ENCODE measurements at regions not wholly inside any gene's neighbourhood (a gene's known extent, or its start where the extent isn't known, plus 50 kb on each side); places are given as distances from the start of the nearest gene placed in this dataset.
A peak's percentile ranks its signal among the peaks of the same experiment; 100 is the strongest.
"Not testable (repeated sequence)": the region's sequence is repeated elsewhere in the genome, so short reads cannot be mapped to it uniquely, and the experiment has no call there.

GRCh38 chr6:170038708-170039107, 252.2 kb downstream of the DLL1 start:
- Histone ChIP-seq H3K27ac (no peak overlapping the region), H3K4me1 (no peaks in the 10 kb centered on the region), H3K4me3 (no peak overlapping the region), H3K27me3 (no peaks in the 10 kb centered on the region), H3K36me3 (no peaks in the 10 kb centered on the region), H3K9me3 (no peaks in the 10 kb centered on the region)
- ATAC-seq (no peak), DNase-seq (no peak)
- intact Hi-C loops (cut with DNase I) = no loop called here
- TF ChIP-seq, protein P1, sequence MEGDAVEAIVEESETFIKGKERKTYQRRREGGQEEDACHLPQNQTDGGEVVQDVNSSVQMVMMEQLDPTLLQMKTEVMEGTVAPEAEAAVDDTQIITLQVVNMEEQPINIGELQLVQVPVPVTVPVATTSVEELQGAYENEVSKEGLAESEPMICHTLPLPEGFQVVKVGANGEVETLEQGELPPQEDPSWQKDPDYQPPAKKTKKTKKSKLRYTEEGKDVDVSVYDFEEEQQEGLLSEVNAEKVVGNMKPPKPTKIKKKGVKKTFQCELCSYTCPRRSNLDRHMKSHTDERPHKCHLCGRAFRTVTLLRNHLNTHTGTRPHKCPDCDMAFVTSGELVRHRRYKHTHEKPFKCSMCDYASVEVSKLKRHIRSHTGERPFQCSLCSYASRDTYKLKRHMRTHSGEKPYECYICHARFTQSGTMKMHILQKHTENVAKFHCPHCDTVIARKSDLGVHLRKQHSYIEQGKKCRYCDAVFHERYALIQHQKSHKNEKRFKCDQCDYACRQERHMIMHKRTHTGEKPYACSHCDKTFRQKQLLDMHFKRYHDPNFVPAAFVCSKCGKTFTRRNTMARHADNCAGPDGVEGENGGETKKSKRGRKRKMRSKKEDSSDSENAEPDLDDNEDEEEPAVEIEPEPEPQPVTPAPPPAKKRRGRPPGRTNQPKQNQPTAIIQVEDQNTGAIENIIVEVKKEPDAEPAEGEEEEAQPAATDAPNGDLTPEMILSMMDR (IDR thresholded peaks at IDR 0.05) = no peak

DNA sequence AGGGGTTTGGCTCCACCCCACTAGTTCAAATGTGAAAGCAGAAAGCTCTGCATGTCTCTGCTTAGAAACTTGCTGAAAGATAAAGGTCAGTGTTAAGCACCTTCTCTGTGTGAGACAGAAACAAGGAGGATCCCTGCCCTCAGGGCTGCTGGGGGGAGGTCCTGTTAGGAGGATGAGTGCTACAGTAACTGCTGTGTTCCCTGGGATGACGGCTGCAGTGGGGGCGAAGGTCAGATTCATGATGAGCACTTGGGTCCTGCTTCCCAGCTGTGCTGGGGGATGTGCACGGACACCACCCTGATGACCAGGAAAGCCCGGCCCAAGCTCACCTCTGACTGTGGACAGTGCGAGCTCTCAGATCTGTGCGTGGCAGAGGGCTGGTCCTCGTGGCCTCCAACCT, 252.6 kb downstream of the DLL1 start:
- DNase-seq (peak; percentile 57), ATAC-seq (no peak)
- no peaks in the 10 kb centered on the region for H3K9me3 ChIP-seq
- no peak overlapping the region for H3K27ac ChIP-seq
- intact Hi-C loops (cut with DNase I) = no loop called here
- no peaks in the 10 kb centered on the region for H3K27me3 ChIP-seq
- H3K36me3 ChIP-seq = no peaks in the 10 kb centered on the region
- H3K4me1 ChIP-seq = no peaks in the 10 kb centered on the region
- TF ChIP-seq, protein P1 (IDR thresholded peaks at IDR 0.05) = no peak
- no peak overlapping the region for H3K4me3 ChIP-seq

- no peak overlapping the region for H3K4me3 ChIP-seq
- H3K36me3 ChIP-seq = no peaks in the 10 kb centered on the region
- H3K4me1 ChIP-seq = no peaks in the 10 kb centered on the region
- DNase-seq = peak; percentile 54
- no peak overlapping the region for H3K27ac ChIP-seq
- H3K27me3 ChIP-seq = no peaks in the 10 kb centered on the region
- intact Hi-C loops (cut with DNase I) = no loop called here
- ATAC-seq = no peak
- no peaks in the 10 kb centered on the region for H3K9me3 ChIP-seq
- TF ChIP-seq, protein P1 (IDR thresholded peaks at IDR 0.05) = no peak
Measured at GRCh38 chr6:170037541-170038250, 253.2 kb downstream of the DLL1 start.

GRCh38 chr6:170036916-170037315, 254.0 kb downstream of the DLL1 start:
- Histone ChIP-seq H3K9me3 (no peaks in the 10 kb centered on the region), H3K4me3 (no peak overlapping the region), H3K36me3 (no peaks in the 10 kb centered on the region), H3K27me3 (no peaks in the 10 kb centered on the region), H3K4me1 (no peaks in the 10 kb centered on the region), H3K27ac (no peak overlapping the region)
- ATAC-seq (no peak), DNase-seq (peak; percentile 34)
- TF ChIP-seq, protein P1 (IDR thresholded peaks at IDR 0.05) = no peak
- intact Hi-C loops (cut with DNase I) = no loop called here

- H3K4me3 ChIP-seq; H3K27me3 ChIP-seq; H3K27ac ChIP-seq; H3K36me3 ChIP-seq; intact Hi-C loops (cut with DNase I); ATAC-seq; DNase-seq; H3K4me1 ChIP-seq; H3K9me3 ChIP-seq: not testable (repeated sequence)
Measured at GRCh38 chr6:170036367-170036766, 254.5 kb downstream of the DLL1 start.

DNA sequence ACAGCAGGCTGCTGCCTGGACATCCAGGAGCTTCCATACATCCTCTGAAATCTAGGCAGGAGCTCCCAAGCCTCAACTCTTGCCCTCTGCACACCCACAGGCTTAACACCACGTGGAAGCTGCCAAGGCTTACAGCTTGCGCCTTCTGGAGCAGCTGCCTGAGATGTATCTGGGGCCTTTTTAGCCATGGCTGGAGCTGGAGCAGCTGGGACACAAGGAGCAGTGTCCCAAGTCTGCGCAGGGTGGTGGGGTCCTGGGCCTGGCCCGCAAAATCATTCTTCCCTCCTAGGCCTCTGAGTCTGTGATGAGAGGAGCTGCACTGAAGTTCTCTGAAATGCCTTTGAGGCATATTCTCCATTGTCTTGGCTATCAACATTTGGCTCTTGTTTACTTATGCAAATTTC, 255.0 kb downstream of the DLL1 start:
- DNase-seq = peak; percentile 52
- no peak overlapping the region for H3K4me3 ChIP-seq
- intact Hi-C loops (cut with DNase I) = no loop called here
- H3K4me1 ChIP-seq = no peaks in the 10 kb centered on the region
- no peaks in the 10 kb centered on the region for H3K27me3 ChIP-seq
- no peaks in the 10 kb centered on the region for H3K9me3 ChIP-seq
- no peak for ATAC-seq
- no peaks in the 10 kb centered on the region for H3K36me3 ChIP-seq
- no peak overlapping the region for H3K27ac ChIP-seq
- TF ChIP-seq, protein P1 (IDR thresholded peaks at IDR 0.05) = no peak

Measured in upper lobe of right lung (tissue), 1 donor.